IMR-90 (cell line): ENCODE measurements at regions not wholly inside any gene's neighbourhood (a gene's known extent, or its start where the extent isn't known, plus 50 kb on each side); places are given as distances from the start of the nearest gene placed in this dataset.

Experiments
- ATAC-seq: fragments of 200-7000 bp; cut with Tn5 transposase; 2 replicates; pipeline ENCODE4 v1.9.1; 2020; ENCODE audit warnings: low read depth, mild to moderate bottlenecking, moderate library complexity
- BruUV-seq: library from RNA; stranded (reverse); fragments of 400-500 nt; replicated peaks from 2 replicates; lab custom pipeline; 2021; lab: Mats Ljungman, UMichigan
- CTCF ChIA-PET: fragments of 300-600 bp; formaldehyde crosslinking; extraction: SDS; loops from one replicate; lab custom pipeline; 2021; ENCODE audit warnings: antibody characterized with exemption; lab: Yijun Ruan, JAX
- POLR2A ChIA-PET: fragments of 300-600 bp; sonication (Branson Sonifier 250); formaldehyde crosslinking; loops from one replicate; lab custom pipeline; 2022; ENCODE audit warnings: antibody characterized with exemption; ENCODE audit not compliant: unreplicated experiment; lab: Charles Lee
- DNase-seq: peaks from one replicate; pipeline ENCODE4 v3.0.0; 2013
- H2AFZ ChIP-seq: replicated peaks from 2 replicates; pipeline ENCODE3; 2013; ENCODE audit warnings: low read length, mild to moderate bottlenecking; ENCODE audit not compliant: poor library complexity
- H2AK5ac ChIP-seq: 2 replicates; pipeline ENCODE4 v1.6.1; 2013; ENCODE audit warnings: low read depth, low read length, inconsistent platforms
- H2AK9ac ChIP-seq: replicated peaks from 2 replicates; pipeline ENCODE3; 2013; ENCODE audit warnings: mild to moderate bottlenecking, low read depth, low read length, moderate library complexity; ENCODE audit not compliant: poor library complexity
- H2BK120ac ChIP-seq: 2 replicates; pipeline ENCODE4 v1.6.1; 2013; ENCODE audit warnings: low read depth, low read length, inconsistent platforms
- H2BK15ac ChIP-seq: 3 replicates; pipeline ENCODE4 v1.6.1; 2013; ENCODE audit warnings: low read depth, low read length, inconsistent platforms
- H2BK20ac ChIP-seq: 2 replicates; pipeline ENCODE4 v1.6.1; 2013; ENCODE audit warnings: low read depth, mild to moderate bottlenecking, inconsistent platforms, low read length, moderate library complexity
- H2BK5ac ChIP-seq: 2 replicates; pipeline ENCODE4 v1.6.1; 2013; ENCODE audit warnings: mild to moderate bottlenecking, low read depth, low read length, inconsistent platforms; ENCODE audit not compliant: poor library complexity, severe bottlenecking
- H3K14ac ChIP-seq: replicated peaks from 2 replicates; pipeline ENCODE4 v1.6.1; 2013; ENCODE audit warnings: low read depth, low read length, inconsistent platforms
- H3K18ac ChIP-seq: 2 replicates; pipeline ENCODE4 v1.6.1; 2013; ENCODE audit warnings: low read depth, low read length, control low read depth
- H3K23ac ChIP-seq: 2 replicates; pipeline ENCODE4 v1.6.1; 2013; ENCODE audit warnings: low read depth, low read length, inconsistent platforms
- H3K27ac ChIP-seq: 2 replicates; pipeline ENCODE4 v1.5.1; 2013; ENCODE audit warnings: mild to moderate bottlenecking, control low read depth, low read length; ENCODE audit not compliant: insufficient read depth
- H3K27me3 ChIP-seq: 2 replicates; pipeline ENCODE4 v1.6.1; 2013; ENCODE audit warnings: low read length; ENCODE audit not compliant: control insufficient read depth, insufficient read depth
- H3K36me3 ChIP-seq: 2 replicates; pipeline ENCODE4 v1.6.1; 2013; ENCODE audit warnings: low read length, mixed read lengths; ENCODE audit not compliant: control insufficient read depth, insufficient read depth
- H3K4ac ChIP-seq: 2 replicates; pipeline ENCODE4 v1.6.1; 2013; ENCODE audit warnings: low read depth, low read length, inconsistent platforms
- H3K4me1 ChIP-seq: 2 replicates; pipeline ENCODE4 v1.6.1; 2013; ENCODE audit warnings: low read length, mixed read lengths; ENCODE audit not compliant: control insufficient read depth, insufficient read depth
- H3K4me2 ChIP-seq: 2 replicates; pipeline ENCODE4 v1.6.1; 2013; ENCODE audit warnings: low read depth, mild to moderate bottlenecking, control low read depth, low read length, moderate library complexity
- H3K4me3 ChIP-seq: 2 replicates; pipeline ENCODE4 v1.5.1; 2013; ENCODE audit warnings: low read depth, mild to moderate bottlenecking, control low read depth, low read length, moderate library complexity; ENCODE audit not compliant: insufficient read depth
- H3K56ac ChIP-seq: 2 replicates; pipeline ENCODE4 v1.6.1; 2013; ENCODE audit warnings: low read length, inconsistent platforms; ENCODE audit not compliant: insufficient read depth; ENCODE audit errors: extremely low read depth
- H3K79me1 ChIP-seq, 2 experiments: 2 replicates each; pipeline ENCODE4 v1.6.1; 2013; ENCODE audit warnings: low read length in 2 of 2, inconsistent platforms in 1 of 2, low read depth in 1 of 2
- H3K9ac ChIP-seq: 2 replicates; pipeline ENCODE4 v1.6.1; 2013; ENCODE audit warnings: low read depth, low read length, control low read depth
- H3K9me1 ChIP-seq: 2 replicates; pipeline ENCODE4 v1.6.1; 2013; ENCODE audit warnings: low read length, inconsistent platforms; ENCODE audit not compliant: insufficient read depth
- H3K9me3 ChIP-seq: 2 replicates; pipeline ENCODE4 v1.6.1; 2013; ENCODE audit warnings: low read length; ENCODE audit not compliant: control insufficient read depth, insufficient read depth
- H4K20me1 ChIP-seq: 2 replicates; pipeline ENCODE4 v1.6.1; 2013; ENCODE audit warnings: low read length, inconsistent platforms; ENCODE audit not compliant: insufficient read depth
- H4K5ac ChIP-seq: 2 replicates; pipeline ENCODE4 v1.6.1; 2013; ENCODE audit warnings: mild to moderate bottlenecking, low read depth, low read length, control low read depth
- H4K8ac ChIP-seq, 2 experiments: 2 replicates each; pipeline ENCODE4 v1.6.1; 2013; ENCODE audit warnings: low read depth in 2 of 2, low read length in 2 of 2, control low read depth in 1 of 2, inconsistent platforms in 1 of 2
- H4K91ac ChIP-seq: 2 replicates; pipeline ENCODE4 v1.6.1; 2013; ENCODE audit warnings: low read depth, low read length, inconsistent platforms; ENCODE audit not compliant: insufficient read depth
- BHLHE40 ChIP-seq: fragments of 150-350 bp; IDR thresholded peaks from 2 replicates; pipeline ENCODE4 v1.6.1; 2016; ENCODE audit warnings: mild to moderate bottlenecking, low read depth, low read length
- CEBPB ChIP-seq: IDR thresholded peaks from 2 replicates; pipeline ENCODE4 v1.6.1; 2012; ENCODE audit warnings: low read depth, low read length, improper control_type of control experiment
- CHD1 ChIP-seq: IDR thresholded peaks from 2 replicates; pipeline ENCODE4 v1.6.1; 2012; ENCODE audit warnings: low read depth, low read length, improper control_type of control experiment
- CTCF ChIP-seq: conservative IDR thresholded peaks from 2 replicates; pipeline ENCODE4 v1.5.1; 2012; ENCODE audit warnings: mild to moderate bottlenecking, low read depth, low read length, improper control_type of control experiment
- FOS ChIP-seq: fragments of 150-350 bp; IDR thresholded peaks from 2 replicates; pipeline ENCODE4 v1.6.1; 2016; ENCODE audit warnings: low read depth, low read length
- MAFK ChIP-seq: IDR thresholded peaks from 2 replicates; pipeline ENCODE4 v1.6.1; 2012; ENCODE audit warnings: low read depth, low read length, improper control_type of control experiment
- MAZ ChIP-seq: IDR thresholded peaks from 2 replicates; pipeline ENCODE4 v1.6.1; 2012; ENCODE audit warnings: low read depth, mild to moderate bottlenecking, low read length, improper control_type of control experiment, moderate library complexity, borderline replicate concordance
- MXI1 ChIP-seq: IDR thresholded peaks from 2 replicates; pipeline ENCODE4 v1.6.1; 2012; ENCODE audit warnings: low read depth, mild to moderate bottlenecking, low read length, moderate library complexity, borderline replicate concordance
- NFE2L2 ChIP-seq: fragments of 150-350 bp; IDR thresholded peaks from 2 replicates; pipeline ENCODE4 v1.6.1; 2016; ENCODE audit warnings: low read depth, mild to moderate bottlenecking, low read length
- POLR2A ChIP-seq: IDR thresholded peaks from 2 replicates; pipeline ENCODE4 v1.6.1; 2012; ENCODE audit warnings: mild to moderate bottlenecking, low read depth, low read length
- RAD21 ChIP-seq: IDR thresholded peaks from 2 replicates; pipeline ENCODE4 v1.6.1; 2012; ENCODE audit warnings: low read length, improper control_type of control experiment
- RCOR1 ChIP-seq: IDR thresholded peaks from 2 replicates; pipeline ENCODE4 v1.6.1; 2012; ENCODE audit warnings: mild to moderate bottlenecking, low read length, improper control_type of control experiment; ENCODE audit not compliant: insufficient replicate concordance
- RFX5 ChIP-seq: IDR thresholded peaks from 2 replicates; pipeline ENCODE4 v1.8.0; 2012; ENCODE audit warnings: low read depth, mild to moderate bottlenecking, low read length, moderate library complexity
- SMC3 ChIP-seq: fragments of 150-350 bp; IDR thresholded peaks from 2 replicates; pipeline ENCODE4 v1.6.1; 2016; ENCODE audit warnings: low read depth, mild to moderate bottlenecking, antibody characterized with exemption, low read length, moderate library complexity
- USF2 ChIP-seq: fragments of 150-350 bp; IDR thresholded peaks from 2 replicates; pipeline ENCODE4 v1.6.1; 2017; ENCODE audit warnings: mild to moderate bottlenecking, antibody characterized with exemption, low read length, low read depth
- WGBS, 2 experiments: methylation state at CpG; one replicate each; pipeline versions ENCODE4 v1.1.5 to v1.1.7; 2013; ENCODE audit warnings: missing lambda C conversion rate in 2 of 2; ENCODE audit not compliant: insufficient read length in 1 of 2; ENCODE audit errors: extremely low coverage in 2 of 2; 5-methylcytosine and 5-hydroxymethylcytosine counted together
- dilution Hi-C: fragments of 300-500 bp; cut with HindIII; formaldehyde crosslinking; loops from one replicate; pipeline ENCODE4 v1.14.3; 2018; ENCODE audit warnings: low sequenced_read_pairs; ENCODE audit not compliant: unreplicated experiment
- in situ Hi-C: fragments of 300-500 bp; cut with MboI; formaldehyde crosslinking; loops from 3 replicates; pipeline ENCODE4 v1.14.3; 2019; ENCODE audit warnings: low sequenced_read_pairs, inconsistent platforms, mixed read lengths
- intact Hi-C: fragments of 100-400 bp; cut with micrococcal nuclease; formaldehyde crosslinking; loops from 2 replicates; pipeline ENCODE4 v1.10.0; 2022
- TF ChIP-seq, protein P1 (sequence below): fragments of 150-350 bp; IDR thresholded peaks from 2 replicates; pipeline ENCODE4 v1.6.1; 2016; ENCODE audit warnings: low read depth, mild to moderate bottlenecking, low read length, moderate library complexity, borderline replicate concordance

DNA sequence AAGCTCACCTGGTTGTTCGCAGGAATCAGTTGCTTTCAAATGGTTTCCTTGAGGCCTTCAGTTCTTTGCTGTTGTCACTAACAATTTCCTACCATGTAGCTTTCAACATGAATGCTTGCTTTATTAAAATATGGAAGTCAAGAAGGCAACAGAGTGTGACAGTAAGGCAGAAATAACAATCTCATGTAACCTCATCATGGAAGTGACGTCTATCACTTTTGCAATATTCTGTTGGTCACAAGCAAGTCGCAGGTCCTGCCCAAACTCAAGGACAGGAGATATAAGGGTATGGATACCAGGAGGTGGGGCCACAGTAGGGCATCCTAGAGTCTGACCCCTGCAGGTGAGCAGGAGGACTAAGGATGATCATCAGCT, 296.8 kb upstream of the ZP4 start:
- Histone ChIP-seq H4K8ac (no peak overlapping the region), H3K14ac (no peak overlapping the region), H2BK5ac (no peak overlapping the region), H3K4me3 (no peak overlapping the region), H2AFZ (no peak overlapping the region), H3K27ac (no peak overlapping the region), H2BK20ac (no peak overlapping the region), H3K36me3 (no peaks in the 10 kb centered on the region), H3K23ac (no peak overlapping the region), H4K5ac (no peak overlapping the region), H3K9me3 (peaks cover 11% of the 10 kb centered on the region), H3K9me1 (no peaks in the 10 kb centered on the region), H3K79me1 (no peaks in the 10 kb centered on the region), H2BK120ac (no peak overlapping the region), H3K18ac (no peak overlapping the region), H4K20me1 (no peaks in the 10 kb centered on the region), H3K9ac (no peak overlapping the region), H3K56ac (no peak overlapping the region), H3K4me1 (no peaks in the 10 kb centered on the region), H3K4me2 (no peak overlapping the region), H3K4ac (no peak overlapping the region), H3K27me3 (no peaks in the 10 kb centered on the region), H2AK9ac (no peak overlapping the region), H4K91ac (no peak overlapping the region), H2AK5ac (no peak overlapping the region), H2BK15ac (no peak overlapping the region)
- ATAC-seq: no peak
- POLR2A ChIA-PET: no interaction called here
- TF ChIP-seq NFE2L2 (no peak), CTCF (no peak), RFX5 (no peak), MXI1 (no peak), CEBPB (no peak), POLR2A (no peak), CHD1 (no peak), MAFK (no peak), BHLHE40 (no peak), RCOR1 (no peak), USF2 (no peak), SMC3 (no peak), MAZ (no peak), RAD21 (no peak), FOS (no peak)
- TF ChIP-seq, protein P1, sequence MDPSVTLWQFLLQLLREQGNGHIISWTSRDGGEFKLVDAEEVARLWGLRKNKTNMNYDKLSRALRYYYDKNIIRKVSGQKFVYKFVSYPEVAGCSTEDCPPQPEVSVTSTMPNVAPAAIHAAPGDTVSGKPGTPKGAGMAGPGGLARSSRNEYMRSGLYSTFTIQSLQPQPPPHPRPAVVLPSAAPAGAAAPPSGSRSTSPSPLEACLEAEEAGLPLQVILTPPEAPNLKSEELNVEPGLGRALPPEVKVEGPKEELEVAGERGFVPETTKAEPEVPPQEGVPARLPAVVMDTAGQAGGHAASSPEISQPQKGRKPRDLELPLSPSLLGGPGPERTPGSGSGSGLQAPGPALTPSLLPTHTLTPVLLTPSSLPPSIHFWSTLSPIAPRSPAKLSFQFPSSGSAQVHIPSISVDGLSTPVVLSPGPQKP: no peak
- CTCF ChIA-PET: no interaction called here
- WGBS, 2 experiments: no CpG with 5 or more reads among the region's 3 CpGs
- in situ Hi-C loops (no loop called here), dilution Hi-C loops (no loop called here), intact Hi-C loops (no loop called here)
- DNase-seq: no peak
- no TSS peak for BruUV-seq
